Neural progenitor cell (in vitro differentiated cells): ENCODE measurements at regions not wholly inside any gene's neighbourhood (a gene's known extent, or its start where the extent isn't known, plus 50 kb on each side); places are given as distances from the start of the nearest gene placed in this dataset.
A peak's percentile ranks its signal among the peaks of the same experiment; 100 is the strongest.
"Not testable (repeated sequence)": the region's sequence is repeated elsewhere in the genome, so short reads cannot be mapped to it uniquely, and the experiment has no call there.

ENCODE experiments used
- DNase-seq: peaks from one replicate; pipeline ENCODE4 v3.0.0-alpha.2; 2016; ENCODE audit warnings: low spot score
- H2AFZ ChIP-seq: fragments of 200-600 bp; sonication (generic); replicated peaks from 2 replicates; pipeline ENCODE4 v1.6.1; 2016; ENCODE audit warnings: antibody characterized with exemption
- H3F3A ChIP-seq: fragments of 200-600 bp; sonication (generic); 2 replicates; pipeline ENCODE4 v1.6.1; 2016; ENCODE audit warnings: antibody characterized with exemption, low read depth
- H3K27ac ChIP-seq: fragments of 200-600 bp; sonication (generic); 2 replicates; pipeline ENCODE4 v1.5.1; 2016; ENCODE audit warnings: mild to moderate bottlenecking
- H3K27me3 ChIP-seq: fragments of 200-600 bp; sonication (generic); 2 replicates; pipeline ENCODE4 v1.6.1; 2016; ENCODE audit warnings: mild to moderate bottlenecking, moderate library complexity
- H3K36me3 ChIP-seq: fragments of 200-600 bp; sonication (generic); 2 replicates; pipeline ENCODE4 v1.5.1; 2016
- H3K4me1 ChIP-seq: fragments of 200-600 bp; sonication (generic); 2 replicates; pipeline ENCODE4 v1.6.1; 2016; ENCODE audit warnings: mixed run types
- H3K4me2 ChIP-seq: fragments of 200-600 bp; sonication (generic); 2 replicates; pipeline ENCODE4 v1.6.1; 2016
- H3K4me3 ChIP-seq: fragments of 200-600 bp; sonication (generic); 2 replicates; pipeline ENCODE4 v1.5.1; 2016
- H3K79me2 ChIP-seq: fragments of 200-600 bp; sonication (generic); 2 replicates; pipeline ENCODE4 v1.6.1; 2016; ENCODE audit warnings: low read depth
- H3K9ac ChIP-seq: fragments of 200-600 bp; sonication (generic); 2 replicates; pipeline ENCODE4 v1.6.1; 2016
- H3K9me3 ChIP-seq: fragments of 200-600 bp; sonication (generic); 2 replicates; pipeline ENCODE4 v1.5.1; 2016; ENCODE audit warnings: low read depth
- H4K20me1 ChIP-seq: fragments of 200-600 bp; sonication (generic); 2 replicates; pipeline ENCODE4 v1.6.1; 2016; ENCODE audit warnings: low read depth
- H3K27ac Mint-ChIP-seq: 3 replicates; pipeline ENCODE4 v1.8.0; 2021; ENCODE audit warnings: mixed read lengths
- H3K27me3 Mint-ChIP-seq: 2 replicates; pipeline ENCODE4 v1.8.0; 2022; ENCODE audit warnings: low read depth, mild to moderate bottlenecking, inconsistent platforms, moderate library complexity, mixed read lengths; ENCODE audit not compliant: insufficient read depth
- H3K36me3 Mint-ChIP-seq: 3 replicates; pipeline ENCODE4 v1.8.0; 2021; ENCODE audit warnings: mixed read lengths
- H3K4me1 Mint-ChIP-seq: 3 replicates; pipeline ENCODE4 v1.8.0; 2021; ENCODE audit warnings: mixed read lengths
- H3K4me3 Mint-ChIP-seq: 3 replicates; pipeline ENCODE4 v1.8.0; 2021; ENCODE audit warnings: mild to moderate bottlenecking, moderate library complexity, mixed read lengths
- H3K9me3 Mint-ChIP-seq: 3 replicates; pipeline ENCODE4 v1.8.0; 2020; ENCODE audit warnings: mixed read lengths
- EZH2 ChIP-seq: fragments of 200-600 bp; sonication (generic); IDR thresholded peaks from 2 replicates; pipeline ENCODE4 v1.6.1; 2017; ENCODE audit warnings: antibody characterized with exemption, mild to moderate bottlenecking, moderate library complexity
- EZH2phosphoT487 ChIP-seq: fragments of 200-600 bp; sonication (generic); IDR thresholded peaks from 2 replicates; pipeline ENCODE4 v1.6.1; 2017; ENCODE audit warnings: antibody characterized with exemption
- TF ChIP-seq, protein P1 (sequence below): fragments of 200-600 bp; sonication (generic); IDR thresholded peaks from 2 replicates; pipeline ENCODE4 v1.5.1; 2017; ENCODE audit warnings: antibody characterized with exemption, mild to moderate bottlenecking

- H3K4me1 Mint-ChIP-seq = peaks cover 3% of the 10 kb centered on the region
- no peaks in the 10 kb centered on the region for H3K27me3 ChIP-seq
Measured at GRCh38 chr16:52123061-52123839, 423.7 kb downstream of the TOX3 start.

DNA sequence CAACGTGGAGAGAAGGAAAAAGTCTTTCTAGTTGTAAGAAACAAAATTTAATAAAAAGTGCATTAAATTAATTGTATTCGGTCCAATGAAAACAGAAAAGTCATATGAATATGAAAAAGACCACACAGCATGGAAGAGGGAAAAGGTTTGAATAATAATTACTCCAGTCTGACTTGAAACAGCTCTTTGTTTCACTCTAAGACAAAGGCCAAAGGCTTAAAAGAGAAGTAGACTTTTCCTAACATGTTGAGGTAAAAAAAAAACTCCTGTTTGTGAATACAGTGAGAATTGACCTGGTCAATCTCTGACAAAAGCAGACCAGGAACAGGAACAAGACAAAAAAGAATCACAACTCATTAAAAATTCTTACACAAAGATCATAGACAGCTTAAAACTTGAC, 429.8 kb downstream of the TOX3 start:
- Histone ChIP-seq H3K27me3 (no peaks in the 10 kb centered on the region), H3K36me3 (no peaks in the 10 kb centered on the region), H3K9me3 (peaks cover 13% of the 10 kb centered on the region), H3K4me2 (peak overlapping the region; percentile 43), H3K4me3 (no peak overlapping the region), H3F3A (peaks cover 19% of the 10 kb centered on the region), H3K4me1 (peaks cover 20% of the 10 kb centered on the region), H4K20me1 (no peaks in the 10 kb centered on the region), H3K9ac (no peak overlapping the region), H3K27ac (no peak overlapping the region), H3K79me2 (no peaks in the 10 kb centered on the region), H2AFZ (no peak overlapping the region)
- H3K4me1 Mint-ChIP-seq = peaks cover 22% of the 10 kb centered on the region
- no peaks in the 10 kb centered on the region for H3K27me3 Mint-ChIP-seq
- H3K36me3 Mint-ChIP-seq = peaks cover 2% of the 10 kb centered on the region
- H3K4me3 Mint-ChIP-seq = no peak overlapping the region
- no peak overlapping the region for H3K27ac Mint-ChIP-seq
- DNase-seq = no peak
- TF ChIP-seq EZH2phosphoT487 = no peak
- peaks cover 17% of the 10 kb centered on the region for H3K9me3 Mint-ChIP-seq

More at GRCh38 chr16:52123061-52123839, 423.7 kb downstream of the TOX3 start:
- H4K20me1 ChIP-seq = no peaks in the 10 kb centered on the region
- no peak overlapping the region for H3K4me2 ChIP-seq
- H3K9ac ChIP-seq = no peak overlapping the region
- no peaks in the 10 kb centered on the region for H3K36me3 ChIP-seq
- peaks cover 2% of the 10 kb centered on the region for H3K36me3 Mint-ChIP-seq
- no peaks in the 10 kb centered on the region for H3K27me3 Mint-ChIP-seq
- H3K27ac ChIP-seq = no peak overlapping the region
- H3F3A ChIP-seq = peaks cover 6% of the 10 kb centered on the region
- peaks cover 13% of the 10 kb centered on the region for H3K9me3 ChIP-seq
- H3K27ac Mint-ChIP-seq = no peak overlapping the region
- TF ChIP-seq, protein P1, sequence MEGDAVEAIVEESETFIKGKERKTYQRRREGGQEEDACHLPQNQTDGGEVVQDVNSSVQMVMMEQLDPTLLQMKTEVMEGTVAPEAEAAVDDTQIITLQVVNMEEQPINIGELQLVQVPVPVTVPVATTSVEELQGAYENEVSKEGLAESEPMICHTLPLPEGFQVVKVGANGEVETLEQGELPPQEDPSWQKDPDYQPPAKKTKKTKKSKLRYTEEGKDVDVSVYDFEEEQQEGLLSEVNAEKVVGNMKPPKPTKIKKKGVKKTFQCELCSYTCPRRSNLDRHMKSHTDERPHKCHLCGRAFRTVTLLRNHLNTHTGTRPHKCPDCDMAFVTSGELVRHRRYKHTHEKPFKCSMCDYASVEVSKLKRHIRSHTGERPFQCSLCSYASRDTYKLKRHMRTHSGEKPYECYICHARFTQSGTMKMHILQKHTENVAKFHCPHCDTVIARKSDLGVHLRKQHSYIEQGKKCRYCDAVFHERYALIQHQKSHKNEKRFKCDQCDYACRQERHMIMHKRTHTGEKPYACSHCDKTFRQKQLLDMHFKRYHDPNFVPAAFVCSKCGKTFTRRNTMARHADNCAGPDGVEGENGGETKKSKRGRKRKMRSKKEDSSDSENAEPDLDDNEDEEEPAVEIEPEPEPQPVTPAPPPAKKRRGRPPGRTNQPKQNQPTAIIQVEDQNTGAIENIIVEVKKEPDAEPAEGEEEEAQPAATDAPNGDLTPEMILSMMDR = no peak
- TF ChIP-seq EZH2phosphoT487 (no peak), EZH2 (no peak)
- peaks cover 15% of the 10 kb centered on the region for H3K9me3 Mint-ChIP-seq
- H3K79me2 ChIP-seq = no peaks in the 10 kb centered on the region
- H3K4me3 Mint-ChIP-seq = no peak overlapping the region
- H2AFZ ChIP-seq = no peak overlapping the region
- H3K4me1 ChIP-seq = no peaks in the 10 kb centered on the region
- no peak for DNase-seq
- no peak overlapping the region for H3K4me3 ChIP-seq

- H3K4me2 ChIP-seq = no peak overlapping the region
- H3K4me1 ChIP-seq = peaks cover 20% of the 10 kb centered on the region
- H3K9ac ChIP-seq = no peak overlapping the region
- Mint-ChIP-seq H3K36me3 (peaks cover 2% of the 10 kb centered on the region), H3K27me3 (no peaks in the 10 kb centered on the region), H3K9me3 (peaks cover 6% of the 10 kb centered on the region), H3K27ac (no peak overlapping the region), H3K4me3 (no peak overlapping the region), H3K4me1 (peaks cover 22% of the 10 kb centered on the region)
- no peaks in the 10 kb centered on the region for H3K36me3 ChIP-seq
- H3K27me3 ChIP-seq = no peaks in the 10 kb centered on the region
- H2AFZ ChIP-seq = no peak overlapping the region
- no peak overlapping the region for H3K4me3 ChIP-seq
- peaks cover 19% of the 10 kb centered on the region for H3F3A ChIP-seq
- TF ChIP-seq, protein P1 = no peak
- TF ChIP-seq EZH2 (no peak), EZH2phosphoT487 (no peak)
- H3K79me2 ChIP-seq = no peaks in the 10 kb centered on the region
- no peaks in the 10 kb centered on the region for H4K20me1 ChIP-seq
- H3K27ac ChIP-seq = no peak overlapping the region
- no peaks in the 10 kb centered on the region for H3K9me3 ChIP-seq
- no peak for DNase-seq
Measured at GRCh38 chr16:52114379-52114778, 432.6 kb downstream of the TOX3 start.

- Histone ChIP-seq H4K20me1 (no peaks in the 10 kb centered on the region), H3K27me3 (no peaks in the 10 kb centered on the region), H3F3A (peaks cover 19% of the 10 kb centered on the region), H3K4me3 (no peak overlapping the region), H2AFZ (no peak overlapping the region), H3K4me2 (no peak overlapping the region), H3K4me1 (peaks cover 20% of the 10 kb centered on the region), H3K79me2 (no peaks in the 10 kb centered on the region), H3K27ac (no peak overlapping the region), H3K9ac (no peak overlapping the region), H3K36me3 (no peaks in the 10 kb centered on the region), H3K9me3 (no peaks in the 10 kb centered on the region)
- H3K4me1 Mint-ChIP-seq = peaks cover 22% of the 10 kb centered on the region
- no peak for DNase-seq
- H3K27ac Mint-ChIP-seq = no peak overlapping the region
- H3K27me3 Mint-ChIP-seq = no peaks in the 10 kb centered on the region
- no peaks in the 10 kb centered on the region for H3K36me3 Mint-ChIP-seq
- no peak for TF ChIP-seq EZH2phosphoT487
- TF ChIP-seq, protein P1 = no peak
- no peak for TF ChIP-seq EZH2
- peaks cover 2% of the 10 kb centered on the region for H3K9me3 Mint-ChIP-seq
- no peak overlapping the region for H3K4me3 Mint-ChIP-seq
Measured at GRCh38 chr16:52113533-52114183, 433.3 kb downstream of the TOX3 start.

DNA sequence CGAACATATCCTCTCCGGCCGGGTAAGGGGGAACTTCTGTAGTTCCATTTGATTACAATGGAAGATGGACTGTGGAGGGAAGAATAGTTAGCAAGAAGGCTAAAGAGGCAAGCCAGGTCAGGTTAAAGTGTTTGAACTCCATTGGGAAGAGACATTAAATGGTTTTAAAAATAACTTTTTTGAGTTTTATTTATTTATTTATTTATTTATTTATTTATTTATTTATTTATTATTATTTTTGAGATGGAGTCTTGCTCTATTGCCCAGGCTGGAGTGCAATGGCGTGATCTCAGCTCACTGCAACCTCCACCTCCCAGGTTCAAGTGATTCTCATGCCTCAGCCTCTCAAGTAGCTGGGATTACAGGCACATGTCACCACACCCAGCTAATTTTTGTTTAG, 441.9 kb downstream of the TOX3 start:
- DNase-seq, H4K20me1 ChIP-seq, H2AFZ ChIP-seq, H3K27me3 ChIP-seq, H3K9me3 Mint-ChIP-seq, H3K4me3 Mint-ChIP-seq, H3F3A ChIP-seq, H3K36me3 ChIP-seq, H3K79me2 ChIP-seq, H3K4me3 ChIP-seq, H3K9me3 ChIP-seq, H3K27ac ChIP-seq, H3K27ac Mint-ChIP-seq, H3K27me3 Mint-ChIP-seq, H3K4me1 ChIP-seq, H3K36me3 Mint-ChIP-seq, H3K4me1 Mint-ChIP-seq, H3K4me2 ChIP-seq, H3K9ac ChIP-seq: not testable (repeated sequence)
